Karpas-422 (cell line): ENCODE measurements at regions not wholly inside any gene's neighbourhood (a gene's known extent, or its start where the extent isn't known, plus 50 kb on each side); places are given as distances from the start of the nearest gene placed in this dataset.

Source experiments
- DNase-seq: peaks from one replicate; pipeline ENCODE4 v3.0.0-alpha.2; 2015
- H2AFZ ChIP-seq: fragments of 200-600 bp; sonication (generic); 2 replicates; pipeline ENCODE4 v1.6.1; 2014; ENCODE audit warnings: antibody characterized with exemption, low read length, mixed read lengths
- H3K27ac ChIP-seq: fragments of 200-600 bp; sonication (generic); 2 replicates; pipeline ENCODE4 v1.5.1; 2014; ENCODE audit warnings: mild to moderate bottlenecking, low read length, moderate library complexity
- H3K27me3 ChIP-seq: fragments of 200-600 bp; sonication (generic); 2 replicates; pipeline ENCODE4 v1.6.1; 2014; ENCODE audit warnings: low read length, mixed read lengths
- H3K36me3 ChIP-seq: fragments of 200-600 bp; sonication (generic); 2 replicates; pipeline ENCODE4 v1.6.1; 2014; ENCODE audit warnings: low read length, mixed read lengths; ENCODE audit not compliant: insufficient read depth
- H3K4me1 ChIP-seq: fragments of 200-600 bp; sonication (generic); 2 replicates; pipeline ENCODE4 v1.6.1; 2014; ENCODE audit warnings: mild to moderate bottlenecking, low read length, mixed read lengths
- H3K4me2 ChIP-seq: fragments of 200-600 bp; sonication (generic); 2 replicates; pipeline ENCODE4 v1.6.1; 2014; ENCODE audit warnings: low read length, low read depth, mild to moderate bottlenecking; ENCODE audit not compliant: poor library complexity, severe bottlenecking
- H3K4me3 ChIP-seq: fragments of 200-600 bp; sonication (generic); 2 replicates; pipeline ENCODE4 v1.5.1; 2014; ENCODE audit warnings: mild to moderate bottlenecking, antibody characterized with exemption, low read length, mixed read lengths
- H3K79me2 ChIP-seq: fragments of 200-600 bp; sonication (generic); 2 replicates; pipeline ENCODE4 v1.6.1; 2014; ENCODE audit warnings: mild to moderate bottlenecking, low read length, mixed read lengths
- H3K9ac ChIP-seq: fragments of 200-600 bp; sonication (generic); 2 replicates; pipeline ENCODE4 v1.6.0; 2014; ENCODE audit warnings: low read length
- H3K9me2 ChIP-seq: fragments of 200-600 bp; sonication (generic), shearing (Covaris generic); replicated peaks from 2 replicates; pipeline ENCODE4 v1.6.0; 2014; ENCODE audit warnings: mild to moderate bottlenecking, low read length, moderate library complexity; ENCODE audit not compliant: insufficient read depth
- H3K9me3 ChIP-seq: fragments of 300-700, 200-600 bp; sonication (generic); 2 replicates; pipeline ENCODE4 v1.6.1; 2014; ENCODE audit warnings: low read length, mixed read lengths
- H4K20me1 ChIP-seq: fragments of 200-600 bp; sonication (generic); 2 replicates; pipeline ENCODE4 v1.6.1; 2014; ENCODE audit warnings: mild to moderate bottlenecking, antibody characterized with exemption, low read length, low read depth; ENCODE audit not compliant: insufficient read depth

- Histone ChIP-seq H3K9me3 (no peaks in the 10 kb centered on the region), H3K79me2 (no peaks in the 10 kb centered on the region), H2AFZ (no peak overlapping the region), H3K9me2 (no peaks in the 10 kb centered on the region), H3K27ac (no peak overlapping the region), H4K20me1 (no peaks in the 10 kb centered on the region), H3K36me3 (no peaks in the 10 kb centered on the region), H3K27me3 (no peaks in the 10 kb centered on the region), H3K4me1 (peaks cover 5% of the 10 kb centered on the region), H3K9ac (no peak overlapping the region), H3K4me3 (no peak overlapping the region), H3K4me2 (no peak overlapping the region)
- DNase-seq, result no peak
Observed at GRCh38 chr13:21757763-21758162, 86.9 kb downstream of the FGF9 start.

- no peak for DNase-seq
- Histone ChIP-seq H3K9me2 (no peaks in the 10 kb centered on the region), H3K79me2 (no peaks in the 10 kb centered on the region), H3K36me3 (no peaks in the 10 kb centered on the region), H3K4me2 (no peak overlapping the region), H3K9ac (no peak overlapping the region), H4K20me1 (no peaks in the 10 kb centered on the region), H3K4me1 (peaks cover 11% of the 10 kb centered on the region), H3K4me3 (no peak overlapping the region), H2AFZ (no peak overlapping the region), H3K9me3 (no peaks in the 10 kb centered on the region), H3K27me3 (no peaks in the 10 kb centered on the region), H3K27ac (no peak overlapping the region)
Observed at GRCh38 chr13:21758441-21758840, 87.6 kb downstream of the FGF9 start.

GRCh38 chr13:21759463-21759862 is 88.6 kb downstream of the FGF9 start:
- H3K9ac ChIP-seq, result no peak overlapping the region
- no peaks in the 10 kb centered on the region for H4K20me1 ChIP-seq
- no peaks in the 10 kb centered on the region for H3K36me3 ChIP-seq
- H2AFZ ChIP-seq, result peak overlapping the region; percentile 5; the same call in 1 of the 2 replicates
- no peaks in the 10 kb centered on the region for H3K79me2 ChIP-seq
- no peak for DNase-seq
- H3K27me3 ChIP-seq, result no peaks in the 10 kb centered on the region
- no peak overlapping the region for H3K27ac ChIP-seq
- H3K4me3 ChIP-seq, result no peak overlapping the region
- H3K9me3 ChIP-seq, result no peaks in the 10 kb centered on the region
- H3K4me2 ChIP-seq, result no peak overlapping the region
- no peaks in the 10 kb centered on the region for H3K9me2 ChIP-seq
- peaks cover 14% of the 10 kb centered on the region for H3K4me1 ChIP-seq

- peak overlapping the region; percentile 5; the same call in 1 of the 2 replicates for H2AFZ ChIP-seq
- DNase-seq, result no peak
- H3K9me3 ChIP-seq, result no peaks in the 10 kb centered on the region
- no peaks in the 10 kb centered on the region for H3K27me3 ChIP-seq
- H4K20me1 ChIP-seq, result no peaks in the 10 kb centered on the region
- no peak overlapping the region for H3K9ac ChIP-seq
- H3K79me2 ChIP-seq, result no peaks in the 10 kb centered on the region
- no peak overlapping the region for H3K27ac ChIP-seq
- no peaks in the 10 kb centered on the region for H3K9me2 ChIP-seq
- peaks cover 19% of the 10 kb centered on the region for H3K4me1 ChIP-seq
- no peaks in the 10 kb centered on the region for H3K36me3 ChIP-seq
- H3K4me2 ChIP-seq, result no peak overlapping the region
- no peak overlapping the region for H3K4me3 ChIP-seq
Observed at GRCh38 chr13:21759911-21760310, 89.0 kb downstream of the FGF9 start.

GRCh38 chr13:21761770-21762169 is 90.9 kb downstream of the FGF9 start:
- no peaks in the 10 kb centered on the region for H3K27me3 ChIP-seq
- no peaks in the 10 kb centered on the region for H3K9me2 ChIP-seq
- no peaks in the 10 kb centered on the region for H3K79me2 ChIP-seq
- no peaks in the 10 kb centered on the region for H3K9me3 ChIP-seq
- DNase-seq, result no peak
- no peak overlapping the region for H3K27ac ChIP-seq
- H2AFZ ChIP-seq, result no peak overlapping the region
- no peak overlapping the region for H3K4me2 ChIP-seq
- H3K4me1 ChIP-seq, result peaks cover 19% of the 10 kb centered on the region
- H3K9ac ChIP-seq, result no peak overlapping the region
- no peaks in the 10 kb centered on the region for H4K20me1 ChIP-seq
- no peaks in the 10 kb centered on the region for H3K36me3 ChIP-seq
- H3K4me3 ChIP-seq, result no peak overlapping the region

GRCh38 chr13:21762512-21762911 is 91.6 kb downstream of the FGF9 start:
- no peak overlapping the region for H2AFZ ChIP-seq
- H3K4me1 ChIP-seq, result peaks cover 19% of the 10 kb centered on the region
- no peaks in the 10 kb centered on the region for H3K36me3 ChIP-seq
- H3K27ac ChIP-seq, result no peak overlapping the region
- H3K27me3 ChIP-seq, result no peaks in the 10 kb centered on the region
- H3K9ac ChIP-seq, result no peak overlapping the region
- H3K4me3 ChIP-seq, result no peak overlapping the region
- no peaks in the 10 kb centered on the region for H4K20me1 ChIP-seq
- H3K9me2 ChIP-seq, result no peaks in the 10 kb centered on the region
- H3K4me2 ChIP-seq, result peak overlapping the region; percentile 27
- H3K9me3 ChIP-seq, result no peaks in the 10 kb centered on the region
- no peaks in the 10 kb centered on the region for H3K79me2 ChIP-seq
- DNase-seq, result no peak

GRCh38 chr13:21767032-21767431 is 96.2 kb downstream of the FGF9 start:
- Histone ChIP-seq H3K4me3 (no peak overlapping the region), H3K9me3 (peaks cover 5% of the 10 kb centered on the region; the same call in 1 of the 2 replicates), H3K4me2 (no peak overlapping the region), H2AFZ (no peak overlapping the region), H3K9me2 (no peaks in the 10 kb centered on the region), H3K27me3 (peaks cover 2% of the 10 kb centered on the region; the same call in 1 of the 2 replicates), H3K36me3 (peaks cover 3% of the 10 kb centered on the region; the same call in 1 of the 2 replicates), H3K4me1 (peaks cover 26% of the 10 kb centered on the region), H3K27ac (no peak overlapping the region), H3K79me2 (no peaks in the 10 kb centered on the region), H3K9ac (no peak overlapping the region), H4K20me1 (no peaks in the 10 kb centered on the region)
- DNase-seq, result no peak

GRCh38 chr13:21771075-21771474 is 100.2 kb downstream of the FGF9 start:
- peaks cover 3% of the 10 kb centered on the region; the same call in 1 of the 2 replicates for H3K36me3 ChIP-seq
- peaks cover 32% of the 10 kb centered on the region for H3K4me1 ChIP-seq
- peaks cover 2% of the 10 kb centered on the region; the same call in 1 of the 2 replicates for H3K27me3 ChIP-seq
- peaks cover 5% of the 10 kb centered on the region; the same call in 1 of the 2 replicates for H3K9me3 ChIP-seq
- no peaks in the 10 kb centered on the region for H3K79me2 ChIP-seq
- no peak overlapping the region for H3K4me3 ChIP-seq
- no peak overlapping the region for H3K9ac ChIP-seq
- no peaks in the 10 kb centered on the region for H3K9me2 ChIP-seq
- no peak for DNase-seq
- H4K20me1 ChIP-seq, result no peaks in the 10 kb centered on the region
- H2AFZ ChIP-seq, result no peak overlapping the region
- no peak overlapping the region for H3K4me2 ChIP-seq
- no peak overlapping the region for H3K27ac ChIP-seq

- no peak overlapping the region for H3K4me2 ChIP-seq
- no peaks in the 10 kb centered on the region for H3K9me2 ChIP-seq
- H3K27ac ChIP-seq, result no peak overlapping the region
- no peaks in the 10 kb centered on the region for H3K79me2 ChIP-seq
- no peak overlapping the region for H3K9ac ChIP-seq
- H3K9me3 ChIP-seq, result peaks cover 5% of the 10 kb centered on the region
- H3K36me3 ChIP-seq, result peaks cover 6% of the 10 kb centered on the region; the same call in 1 of the 2 replicates
- no peak overlapping the region for H2AFZ ChIP-seq
- H3K4me3 ChIP-seq, result no peak overlapping the region
- DNase-seq, result no peak
- H3K27me3 ChIP-seq, result peaks cover 6% of the 10 kb centered on the region
- peaks cover 45% of the 10 kb centered on the region for H3K4me1 ChIP-seq
- H4K20me1 ChIP-seq, result no peaks in the 10 kb centered on the region
Observed at GRCh38 chr13:21777166-21777565, 106.3 kb downstream of the FGF9 start.
